ENCODE measurements at regions not wholly inside any gene's neighbourhood (a gene's known extent, or its start where the extent isn't known, plus 50 kb on each side); places are given as distances from the start of the nearest gene placed in this dataset.
A peak's percentile ranks its signal among the peaks of the same experiment; 100 is the strongest.
"Not testable (repeated sequence)": the region's sequence is repeated elsewhere in the genome, so short reads cannot be mapped to it uniquely, and the experiment has no call there.

GRCh38 chr15:21357056-21357455, 83.2 kb downstream of the POTEB3 start:
- not testable (repeated sequence) for FAIRE-seq

GRCh38 chr15:21355944-21356343, 84.4 kb downstream of the POTEB3 start:
- FAIRE-seq; DNase-seq (ENCODE audit: low spot score): not testable (repeated sequence)

More at GRCh38 chr15:21357056-21357455, 83.2 kb downstream of the POTEB3 start:
- DNase-seq (ENCODE audit: low spot score), result not testable (repeated sequence)

GRCh38 chr15:21354597-21354996, 85.7 kb downstream of the POTEB3 start:
- not testable (repeated sequence) for FAIRE-seq; DNase-seq (ENCODE audit: low spot score)

- not testable (repeated sequence) for DNase-seq (ENCODE audit: low spot score); FAIRE-seq
These were observed 87.5 kb downstream of the POTEB3 start for GRCh38 chr15:21352670-21353318.

- DNase-seq (ENCODE audit: low spot score); FAIRE-seq: not testable (repeated sequence)
These were observed 95.3 kb downstream of the POTEB3 start for GRCh38 chr15:21344960-21345359.

- DNase-seq (ENCODE audit: low spot score); FAIRE-seq: not testable (repeated sequence)
These were observed 95.8 kb downstream of the POTEB3 start for GRCh38 chr15:21344500-21344899.

GRCh38 chr15:21337028-21337427, 103.3 kb downstream of the POTEB3 start:
- not testable (repeated sequence) for FAIRE-seq; DNase-seq (ENCODE audit: low spot score)

- DNase-seq (ENCODE audit: low spot score), result not testable (repeated sequence)
- peak; percentile 91 for FAIRE-seq
These were observed 115.4 kb downstream of the POTEB3 start for GRCh38 chr15:21324720-21325460.

- DNase-seq (ENCODE audit: low spot score), result not testable (repeated sequence)
- FAIRE-seq, result peak; percentile 53
These were observed 155.9 kb downstream of the POTEB3 start for GRCh38 chr15:21284353-21284752.

GRCh38 chr15:21283210-21283609, 157.1 kb downstream of the POTEB3 start:
- DNase-seq (ENCODE audit: low spot score), result not testable (repeated sequence)
- peak; percentile 67 for FAIRE-seq

- not testable (repeated sequence) for DNase-seq (ENCODE audit: low spot score)
These were observed 160.0 kb downstream of the POTEB3 start for GRCh38 chr15:21280272-21280671.

GRCh38 chr15:21272176-21272982, 167.9 kb downstream of the POTEB3 start:
- FAIRE-seq, result peak; percentile 77
- DNase-seq (ENCODE audit: low spot score), result not testable (repeated sequence)

More at GRCh38 chr15:21280272-21280671, 160.0 kb downstream of the POTEB3 start:
- FAIRE-seq, result not testable (repeated sequence)

GRCh38 chr15:21271566-21271965, 168.7 kb downstream of the POTEB3 start:
- FAIRE-seq, result no peak
- DNase-seq (ENCODE audit: low spot score), result no peak

GRCh38 chr15:21270474-21270873, 169.8 kb downstream of the POTEB3 start:
- DNase-seq (ENCODE audit: low spot score) (no peak), FAIRE-seq (no peak)

GRCh38 chr15:21269673-21270072, 170.6 kb downstream of the POTEB3 start:
- not testable (repeated sequence) for DNase-seq (ENCODE audit: low spot score); FAIRE-seq

GRCh38 chr15:21269121-21269520, 171.2 kb downstream of the POTEB3 start:
- DNase-seq (ENCODE audit: low spot score), result no peak
- no peak for FAIRE-seq

GRCh38 chr15:21268436-21268940, 171.8 kb downstream of the POTEB3 start:
- DNase-seq (ENCODE audit: low spot score) (no peak), FAIRE-seq (no peak)

- DNase-seq (ENCODE audit: low spot score) (no peak), FAIRE-seq (no peak)
These were observed 172.5 kb downstream of the POTEB3 start for GRCh38 chr15:21267671-21268395.

- no peak for FAIRE-seq
- no peak for DNase-seq (ENCODE audit: low spot score)
These were observed 173.1 kb downstream of the POTEB3 start for GRCh38 chr15:21267226-21267625.

GRCh38 chr15:21265628-21266027, 174.7 kb downstream of the POTEB3 start:
- not testable (repeated sequence) for DNase-seq (ENCODE audit: low spot score); FAIRE-seq

All from urothelium cell line (cell line).